ENCODE measurements at regions not wholly inside any gene's neighbourhood (a gene's known extent, or its start where the extent isn't known, plus 50 kb on each side); places are given as distances from the start of the nearest gene placed in this dataset.
"Not testable (repeated sequence)": the region's sequence is repeated elsewhere in the genome, so short reads cannot be mapped to it uniquely, and the experiment has no call there.

DNA sequence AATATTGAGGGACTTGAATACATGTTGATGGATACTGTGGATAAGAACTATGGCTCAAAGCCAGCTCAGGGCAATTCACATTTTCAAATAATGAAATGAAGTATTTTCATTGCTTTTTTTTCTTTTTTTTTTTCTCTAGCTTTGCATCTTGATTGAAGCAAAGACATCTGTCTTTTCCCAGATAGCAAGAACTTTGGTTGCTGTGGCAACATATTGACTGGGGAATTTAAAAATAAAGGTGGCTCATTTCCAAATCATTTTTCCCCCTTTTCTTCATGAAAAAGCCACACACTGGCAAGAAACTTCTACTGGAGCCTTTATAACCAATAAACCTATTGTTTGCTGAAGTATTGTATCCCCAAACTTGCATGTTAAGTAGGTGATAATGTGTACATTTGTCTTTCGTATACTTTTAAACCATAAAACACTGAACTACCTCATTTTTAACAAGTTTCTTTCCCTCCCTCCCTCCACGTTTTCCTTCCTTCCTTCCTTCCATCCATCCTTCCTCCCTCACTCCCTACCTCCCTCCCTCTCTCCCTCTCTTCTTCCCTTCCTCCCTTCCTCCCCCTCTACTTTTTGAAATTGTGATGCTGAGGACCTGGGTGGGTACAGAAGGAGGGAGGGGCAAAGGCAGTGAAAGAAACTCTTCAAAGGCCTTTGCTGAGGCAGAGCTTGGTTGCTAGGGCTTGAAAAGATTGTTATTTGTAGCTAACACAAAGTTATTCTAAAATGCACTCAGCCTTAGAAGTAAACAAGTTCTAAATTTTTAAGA lies 343.5 kb upstream of the SPRY2 start:
- Histone ChIP-seq H3K27ac (no peak overlapping the region), H3K4me1 (no peaks in the 10 kb centered on the region), H3K9me3 (no peaks in the 10 kb centered on the region), H3K4me3 (replicated peaks in 1 of 3) (no peak overlapping the region), H3K27me3 (no peaks in the 10 kb centered on the region), H3K36me3 (no peaks in the 10 kb centered on the region)
- intact Hi-C loops (cut with DNase I): no loop called here
- TF ChIP-seq, protein P1, sequence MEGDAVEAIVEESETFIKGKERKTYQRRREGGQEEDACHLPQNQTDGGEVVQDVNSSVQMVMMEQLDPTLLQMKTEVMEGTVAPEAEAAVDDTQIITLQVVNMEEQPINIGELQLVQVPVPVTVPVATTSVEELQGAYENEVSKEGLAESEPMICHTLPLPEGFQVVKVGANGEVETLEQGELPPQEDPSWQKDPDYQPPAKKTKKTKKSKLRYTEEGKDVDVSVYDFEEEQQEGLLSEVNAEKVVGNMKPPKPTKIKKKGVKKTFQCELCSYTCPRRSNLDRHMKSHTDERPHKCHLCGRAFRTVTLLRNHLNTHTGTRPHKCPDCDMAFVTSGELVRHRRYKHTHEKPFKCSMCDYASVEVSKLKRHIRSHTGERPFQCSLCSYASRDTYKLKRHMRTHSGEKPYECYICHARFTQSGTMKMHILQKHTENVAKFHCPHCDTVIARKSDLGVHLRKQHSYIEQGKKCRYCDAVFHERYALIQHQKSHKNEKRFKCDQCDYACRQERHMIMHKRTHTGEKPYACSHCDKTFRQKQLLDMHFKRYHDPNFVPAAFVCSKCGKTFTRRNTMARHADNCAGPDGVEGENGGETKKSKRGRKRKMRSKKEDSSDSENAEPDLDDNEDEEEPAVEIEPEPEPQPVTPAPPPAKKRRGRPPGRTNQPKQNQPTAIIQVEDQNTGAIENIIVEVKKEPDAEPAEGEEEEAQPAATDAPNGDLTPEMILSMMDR (IDR thresholded peaks at IDR 0.05): no peak
- TF ChIP-seq POLR2A (IDR thresholded peaks at IDR 0.05): no peak
- DNase-seq: no peak
- WGBS, 2 donors: 70 to 71% methylated on average over 2 of the region's 2 CpGs

DNA sequence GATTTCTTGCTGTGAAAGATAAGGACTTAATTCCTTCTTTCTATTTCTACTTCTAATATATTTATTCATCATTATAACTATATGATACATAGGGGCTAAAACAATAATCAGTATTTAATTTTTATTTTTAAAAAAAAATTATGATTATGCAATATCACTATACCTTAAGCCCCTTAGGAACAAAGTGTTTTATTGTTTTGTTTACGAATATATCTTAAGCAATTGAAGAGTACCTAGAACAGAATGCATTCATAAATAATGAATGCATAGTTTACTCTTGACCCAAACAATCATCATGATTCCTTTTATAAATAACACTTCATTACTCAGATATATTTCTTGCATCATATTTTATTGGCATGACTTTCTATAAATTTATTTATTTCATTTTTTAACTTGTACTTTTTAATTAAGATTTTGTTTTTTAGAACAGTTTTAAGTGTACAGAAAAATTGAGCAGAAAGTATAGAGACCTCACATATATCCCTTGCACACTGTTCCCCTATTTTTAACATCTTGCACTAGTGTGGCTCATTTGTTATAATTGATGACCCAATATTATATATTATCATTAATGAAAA lies 339.9 kb upstream of the SPRY2 start:
- TF ChIP-seq, protein P1 (IDR thresholded peaks at IDR 0.05): no peak
- no peak for TF ChIP-seq POLR2A (IDR thresholded peaks at IDR 0.05)
- no peak for DNase-seq
- H3K36me3 ChIP-seq: no peaks in the 10 kb centered on the region
- no peak overlapping the region for H3K27ac ChIP-seq
- WGBS, 2 donors: 94 to 98% methylated on average over 1 of the region's 1 CpG
- no peaks in the 10 kb centered on the region for H3K4me1 ChIP-seq
- no peaks in the 10 kb centered on the region for H3K9me3 ChIP-seq
- intact Hi-C loops (cut with DNase I): no loop called here
- H3K4me3 ChIP-seq (replicated peaks in 1 of 3): no peak overlapping the region
- H3K27me3 ChIP-seq: no peaks in the 10 kb centered on the region

DNA sequence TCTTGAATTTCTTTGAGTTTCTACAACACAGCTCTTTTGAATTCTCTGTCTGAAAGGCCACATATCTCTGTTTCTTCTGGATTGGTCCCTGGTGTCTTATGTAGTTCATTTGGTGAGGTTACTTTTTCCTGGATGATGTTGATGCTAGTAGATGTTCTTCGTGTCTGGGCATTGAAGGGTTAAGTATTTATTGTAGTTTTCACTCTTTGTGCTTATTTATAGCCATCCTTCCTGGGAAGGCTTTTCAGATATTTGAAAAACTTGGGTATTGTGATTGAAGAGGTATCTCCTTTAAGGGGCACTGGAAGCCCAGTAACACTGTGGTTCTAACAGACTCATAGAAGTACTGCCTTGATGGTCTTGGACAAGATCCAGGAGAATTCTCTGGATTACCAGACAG lies 338.5 kb upstream of the SPRY2 start:
- no peak for DNase-seq
- WGBS, 2 donors: 85 to 89% methylated on average over 1 of the region's 1 CpG
- no peaks in the 10 kb centered on the region for H3K36me3 ChIP-seq
- H3K27ac ChIP-seq: no peak overlapping the region
- TF ChIP-seq, protein P1 (IDR thresholded peaks at IDR 0.05): no peak
- no peak for TF ChIP-seq POLR2A (IDR thresholded peaks at IDR 0.05)
- no peaks in the 10 kb centered on the region for H3K4me1 ChIP-seq
- no peak overlapping the region for H3K4me3 ChIP-seq (replicated peaks in 1 of 3)
- intact Hi-C loops (cut with DNase I): no loop called here
- no peaks in the 10 kb centered on the region for H3K9me3 ChIP-seq
- H3K27me3 ChIP-seq: no peaks in the 10 kb centered on the region

DNA sequence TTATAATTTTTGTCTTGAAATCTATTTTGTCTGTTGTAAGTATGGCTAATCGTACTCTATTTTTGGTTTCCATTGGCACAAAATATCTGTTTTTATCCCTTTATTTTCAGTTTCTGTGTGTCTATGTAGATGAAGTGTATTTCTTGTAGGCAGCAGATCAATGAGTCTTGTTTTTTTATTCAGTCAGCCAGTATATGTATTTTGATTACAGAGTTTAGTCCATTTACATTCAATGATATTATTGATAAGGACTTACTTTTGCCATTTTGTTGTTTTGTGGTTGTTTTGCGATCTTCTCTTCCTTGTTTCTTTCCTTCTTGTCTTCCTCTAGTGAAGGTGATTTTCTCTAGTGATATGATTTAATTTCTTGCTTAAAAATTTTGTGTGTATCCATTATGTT lies 336.3 kb upstream of the SPRY2 start:
- Histone ChIP-seq H3K9me3 (no peaks in the 10 kb centered on the region), H3K27ac (no peak overlapping the region), H3K4me3 (replicated peaks in 1 of 3) (no peak overlapping the region), H3K36me3 (no peaks in the 10 kb centered on the region), H3K27me3 (no peaks in the 10 kb centered on the region), H3K4me1 (no peaks in the 10 kb centered on the region)
- TF ChIP-seq, protein P1 (IDR thresholded peaks at IDR 0.05): no peak
- no peak for TF ChIP-seq POLR2A (IDR thresholded peaks at IDR 0.05)
- intact Hi-C loops (cut with DNase I): no loop called here
- WGBS, 2 donors: 94 to 98% methylated on average over 2 of the region's 2 CpGs
- no peak for DNase-seq

DNA sequence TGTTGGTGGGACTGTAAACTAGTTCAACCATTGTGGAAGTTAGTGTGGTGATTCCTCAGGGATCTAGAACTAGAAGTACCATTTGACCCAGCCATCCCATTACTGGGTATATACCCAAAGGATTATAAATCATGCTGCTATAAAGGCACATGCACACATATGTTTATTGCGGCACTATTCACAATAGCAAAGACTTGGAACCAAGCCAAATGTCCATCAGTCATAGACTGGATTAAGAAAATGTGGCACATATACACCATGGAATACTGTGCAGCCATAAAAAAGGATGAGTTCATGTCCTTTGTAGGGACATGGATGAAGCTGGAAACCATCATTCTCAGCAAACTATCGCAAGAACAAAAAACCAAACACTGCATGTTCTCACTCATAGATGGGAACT lies 334.5 kb upstream of the SPRY2 start:
- H3K36me3 ChIP-seq; H3K4me1 ChIP-seq; DNase-seq; H3K27me3 ChIP-seq; intact Hi-C loops (cut with DNase I); H3K4me3 ChIP-seq (replicated peaks in 1 of 3); H3K27ac ChIP-seq; H3K9me3 ChIP-seq: not testable (repeated sequence)
- 48 to 50% methylated on average over 2 of the region's 2 CpGs for WGBS, 2 donors
